GM12873 (cell line): ENCODE measurements at regions not wholly inside any gene's neighbourhood (a gene's known extent, or its start where the extent isn't known, plus 50 kb on each side); places are given as distances from the start of the nearest gene placed in this dataset.

Experiments used
- TF ChIP-seq, protein P1 (sequence below): IDR thresholded peaks from 2 replicates; pipeline ENCODE4 v1.5.1; 2012; ENCODE audit warnings: low read depth, mild to moderate bottlenecking, moderate library complexity, low read length, control low read depth; ENCODE audit not compliant: insufficient read depth; ENCODE audit errors: missing control alignments

DNA sequence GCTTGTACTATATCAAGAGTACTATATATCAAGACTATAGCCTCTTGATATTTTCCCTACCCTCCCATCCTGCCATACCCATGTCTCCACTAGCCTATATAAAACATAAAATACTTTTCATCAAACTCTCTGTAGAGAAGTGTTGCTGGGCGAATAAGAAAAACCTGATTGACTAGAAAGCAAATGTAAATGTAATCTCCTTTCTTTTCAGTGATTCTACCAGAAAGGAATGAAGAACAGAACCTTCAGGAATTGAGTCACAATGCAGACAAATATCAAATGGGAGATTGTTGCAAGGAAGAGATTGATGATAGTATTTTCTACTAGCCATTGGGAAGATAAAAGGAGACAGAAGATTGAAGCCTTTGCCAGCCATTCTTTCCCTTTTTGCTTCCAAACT is 89.2 kb downstream of the KCNRG start:
- TF ChIP-seq, protein P1, sequence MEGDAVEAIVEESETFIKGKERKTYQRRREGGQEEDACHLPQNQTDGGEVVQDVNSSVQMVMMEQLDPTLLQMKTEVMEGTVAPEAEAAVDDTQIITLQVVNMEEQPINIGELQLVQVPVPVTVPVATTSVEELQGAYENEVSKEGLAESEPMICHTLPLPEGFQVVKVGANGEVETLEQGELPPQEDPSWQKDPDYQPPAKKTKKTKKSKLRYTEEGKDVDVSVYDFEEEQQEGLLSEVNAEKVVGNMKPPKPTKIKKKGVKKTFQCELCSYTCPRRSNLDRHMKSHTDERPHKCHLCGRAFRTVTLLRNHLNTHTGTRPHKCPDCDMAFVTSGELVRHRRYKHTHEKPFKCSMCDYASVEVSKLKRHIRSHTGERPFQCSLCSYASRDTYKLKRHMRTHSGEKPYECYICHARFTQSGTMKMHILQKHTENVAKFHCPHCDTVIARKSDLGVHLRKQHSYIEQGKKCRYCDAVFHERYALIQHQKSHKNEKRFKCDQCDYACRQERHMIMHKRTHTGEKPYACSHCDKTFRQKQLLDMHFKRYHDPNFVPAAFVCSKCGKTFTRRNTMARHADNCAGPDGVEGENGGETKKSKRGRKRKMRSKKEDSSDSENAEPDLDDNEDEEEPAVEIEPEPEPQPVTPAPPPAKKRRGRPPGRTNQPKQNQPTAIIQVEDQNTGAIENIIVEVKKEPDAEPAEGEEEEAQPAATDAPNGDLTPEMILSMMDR, result no peak

DNA sequence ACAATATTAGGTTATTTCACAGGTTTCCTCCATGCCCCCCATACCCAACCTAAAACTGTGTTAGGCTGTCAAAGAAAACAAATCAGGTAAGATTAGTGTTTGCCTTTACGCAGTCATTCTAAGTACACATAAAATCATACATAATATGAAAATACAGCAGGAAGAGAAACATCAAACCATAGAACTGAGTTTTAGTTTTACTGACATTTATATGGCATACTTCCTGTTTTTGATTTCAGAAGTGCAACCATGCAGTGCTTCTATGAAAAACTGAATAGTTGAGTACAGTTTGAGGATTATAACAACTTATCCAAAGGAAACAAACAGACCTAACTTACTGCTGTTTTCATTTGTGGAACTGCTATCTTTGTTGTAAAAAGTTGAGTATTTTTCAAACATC is 91.3 kb downstream of the KCNRG start:
- TF ChIP-seq, protein P1, result no peak

DNA sequence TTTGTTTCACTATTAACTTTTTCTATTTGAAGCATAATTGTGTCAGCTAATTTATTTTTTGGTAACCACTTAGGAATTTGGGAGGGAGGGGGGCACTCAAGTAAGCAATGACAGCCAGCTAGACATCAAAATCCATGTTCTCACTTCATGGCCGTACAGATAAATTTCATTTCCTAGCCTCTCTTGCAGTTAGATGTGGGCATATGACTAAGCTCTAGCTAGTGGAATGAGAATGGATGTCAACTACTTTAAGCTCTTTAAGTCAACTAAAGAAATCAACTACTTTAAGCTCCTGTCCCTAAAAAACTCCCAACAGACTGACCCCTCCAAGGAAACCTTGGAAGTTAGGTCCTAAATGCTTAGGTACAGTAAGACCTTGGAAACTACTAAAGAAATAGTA is 92.0 kb downstream of the KCNRG start:
- TF ChIP-seq, protein P1, result no peak

DNA sequence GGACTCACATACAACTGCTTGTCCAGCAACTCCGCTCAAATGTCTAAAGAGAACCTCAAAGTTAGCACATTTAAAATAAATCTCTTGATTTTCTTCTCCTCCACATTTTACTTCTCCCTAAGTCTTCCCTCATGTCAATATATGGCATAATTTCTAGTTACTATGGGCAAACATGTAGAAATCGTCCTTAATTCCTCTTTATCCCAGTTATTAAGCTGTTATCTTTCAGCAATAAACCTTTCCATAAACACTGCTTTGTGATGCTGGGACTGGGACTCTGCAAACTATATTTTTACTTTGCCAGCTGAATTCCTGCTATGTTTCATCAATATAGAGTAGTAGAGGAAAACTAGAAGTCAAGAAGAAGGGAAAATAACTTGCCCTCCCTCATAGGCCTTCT is 99.7 kb downstream of the KCNRG start:
- TF ChIP-seq, protein P1, result no peak

DNA sequence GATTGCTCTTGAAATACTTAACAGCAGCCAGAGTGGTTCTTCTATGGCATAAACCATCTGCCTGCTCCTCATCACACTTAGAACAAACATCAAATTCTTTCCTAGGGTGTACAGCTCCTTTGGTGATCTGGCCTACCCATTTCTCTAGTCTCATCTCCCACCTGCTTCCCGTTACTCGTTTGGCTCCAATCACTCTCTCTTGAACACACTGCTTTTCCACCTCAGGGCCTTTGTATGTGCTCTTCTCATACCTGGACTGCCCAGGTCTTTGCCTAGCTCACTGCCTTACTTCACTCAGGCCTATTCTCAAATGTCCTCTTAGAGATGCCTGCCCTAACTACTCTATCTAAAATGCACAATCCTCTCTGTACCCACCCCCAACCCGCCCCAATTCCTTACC is 100.5 kb downstream of the KCNRG start:
- TF ChIP-seq, protein P1, result no peak

DNA sequence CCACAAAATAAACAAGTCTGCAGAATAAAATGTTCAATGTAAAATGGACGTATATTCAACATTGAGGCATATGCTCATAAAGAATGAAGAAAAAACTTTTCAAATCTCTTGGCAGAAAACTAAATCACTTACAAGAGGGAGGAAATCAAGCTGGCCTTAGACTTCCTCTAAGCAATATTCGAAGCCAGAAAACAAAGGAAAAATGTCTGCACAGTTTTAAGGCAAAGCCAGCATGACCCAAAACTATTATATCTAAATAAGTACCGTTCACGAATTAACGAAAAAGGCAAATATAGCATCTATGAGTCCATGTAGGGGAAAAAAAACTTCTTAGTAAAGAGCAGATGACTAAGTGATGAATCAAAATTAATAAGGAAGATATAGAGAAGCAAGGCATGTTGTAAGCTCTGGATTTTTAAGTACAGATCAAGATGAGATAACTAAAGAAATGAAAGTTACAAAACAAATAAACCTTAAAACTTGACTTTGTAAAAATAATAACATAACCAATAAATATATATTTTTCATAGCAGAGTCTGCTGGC is 101.3 kb downstream of the KCNRG start:
- TF ChIP-seq, protein P1, result no peak

DNA sequence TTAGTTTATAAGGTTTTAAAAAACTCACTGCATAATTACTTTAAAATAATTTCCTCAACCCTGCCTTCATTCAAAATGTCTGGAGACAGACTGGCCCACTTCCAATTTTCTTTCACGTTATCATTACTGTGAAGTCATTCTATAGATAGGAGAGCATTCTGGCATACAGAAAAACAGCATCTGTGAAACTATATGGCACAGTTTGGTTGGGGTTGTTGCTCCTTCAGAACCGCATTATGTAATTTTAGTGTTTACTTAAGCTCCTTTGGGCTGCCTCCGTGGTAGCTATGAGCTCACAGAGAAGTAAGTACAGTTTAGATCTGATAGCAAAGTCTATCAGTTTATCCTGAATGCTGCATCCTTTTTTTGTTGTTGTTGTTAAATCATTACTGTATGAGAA is 104.3 kb downstream of the KCNRG start:
- TF ChIP-seq, protein P1, result no peak
